ENCODE measurements at regions not wholly inside any gene's neighbourhood (a gene's known extent, or its start where the extent isn't known, plus 50 kb on each side); places are given as distances from the start of the nearest gene placed in this dataset.

- TF ChIP-seq CTCF (IDR thresholded peaks at IDR 0.05) (peak in 2 of 6 experiments; percentile 10 to 27), POLR2A (IDR thresholded peaks at IDR 0.05) (no peak)
- 41 to 53% methylated on average over 3 of the region's 3 CpGs for WGBS, 2 donors
- Histone ChIP-seq H3K36me3 (no peaks in the 10 kb centered on the region), H3K4me1 (no peaks in the 10 kb centered on the region), H3K4me3 (no peak overlapping the region), H3K27me3 (no peaks in the 10 kb centered on the region), H3K27ac (no peak overlapping the region), H3K9me3 (peaks cover 0 to 5% (median 0%) of the 10 kb centered on the region in 3 donors)
- no peak for DNase-seq
- intact Hi-C loops (cut with DNase I): no loop called here
Measured at GRCh38 chr4:130808492-130808891, 1712.5 kb downstream of the C4orf33 start.

GRCh38 chr4:130812117-130812765 lies 1716.3 kb downstream of the C4orf33 start:
- no peaks in the 10 kb centered on the region for H3K36me3 ChIP-seq
- no peak for TF ChIP-seq CTCF (IDR thresholded peaks at IDR 0.05)
- TF ChIP-seq POLR2A (IDR thresholded peaks at IDR 0.05): no peak
- no peak for DNase-seq
- 31 to 55% methylated on average over 2 of the region's 2 CpGs for WGBS, 2 donors
- H3K27ac ChIP-seq: no peak overlapping the region
- no peaks in the 10 kb centered on the region for H3K9me3 ChIP-seq
- H3K27me3 ChIP-seq: no peaks in the 10 kb centered on the region
- intact Hi-C loops (cut with DNase I): no loop called here
- H3K4me3 ChIP-seq: no peak overlapping the region
- no peaks in the 10 kb centered on the region for H3K4me1 ChIP-seq

GRCh38 chr4:130814896-130815295 lies 1718.9 kb downstream of the C4orf33 start:
- no peaks in the 10 kb centered on the region for H3K9me3 ChIP-seq
- no peak for DNase-seq
- no peaks in the 10 kb centered on the region for H3K36me3 ChIP-seq
- no peak overlapping the region for H3K4me3 ChIP-seq
- H3K27me3 ChIP-seq: no peaks in the 10 kb centered on the region
- TF ChIP-seq POLR2A (IDR thresholded peaks at IDR 0.05): no peak
- no peak for TF ChIP-seq CTCF (IDR thresholded peaks at IDR 0.05)
- H3K4me1 ChIP-seq: no peaks in the 10 kb centered on the region
- intact Hi-C loops (cut with DNase I): no loop called here
- no peak overlapping the region for H3K27ac ChIP-seq

- DNase-seq: no peak
- WGBS, 2 donors: 31 to 35% methylated on average over 1 of the region's 1 CpG
- Histone ChIP-seq H3K9me3 (no peaks in the 10 kb centered on the region), H3K4me3 (no peak overlapping the region), H3K36me3 (no peaks in the 10 kb centered on the region), H3K4me1 (no peaks in the 10 kb centered on the region), H3K27me3 (no peaks in the 10 kb centered on the region), H3K27ac (no peak overlapping the region)
- intact Hi-C loops (cut with DNase I): no loop called here
- no peak for TF ChIP-seq CTCF (IDR thresholded peaks at IDR 0.05)
- no peak for TF ChIP-seq POLR2A (IDR thresholded peaks at IDR 0.05)
Measured at GRCh38 chr4:130820448-130820847, 1724.5 kb downstream of the C4orf33 start.

GRCh38 chr4:130825284-130825683 lies 1729.3 kb downstream of the C4orf33 start:
- no peak overlapping the region for H3K4me3 ChIP-seq
- 69 to 71% methylated on average over 2 of the region's 2 CpGs for WGBS, 2 donors
- H3K36me3 ChIP-seq: no peaks in the 10 kb centered on the region
- H3K27me3 ChIP-seq: no peaks in the 10 kb centered on the region
- H3K9me3 ChIP-seq: no peaks in the 10 kb centered on the region
- intact Hi-C loops (cut with DNase I): no loop called here
- no peaks in the 10 kb centered on the region for H3K4me1 ChIP-seq
- no peak for DNase-seq
- no peak for TF ChIP-seq CTCF (IDR thresholded peaks at IDR 0.05)
- TF ChIP-seq POLR2A (IDR thresholded peaks at IDR 0.05): no peak
- H3K27ac ChIP-seq: no peak overlapping the region
